Vagina (tissue), 2 donors: ENCODE measurements at regions not wholly inside any gene's neighbourhood (a gene's known extent, or its start where the extent isn't known, plus 50 kb on each side); places are given as distances from the start of the nearest gene placed in this dataset.
"Not testable (repeated sequence)": the region's sequence is repeated elsewhere in the genome, so short reads cannot be mapped to it uniquely, and the experiment has no call there.

ENCODE experiments used
- POLR2A ChIP-seq, 2 donors: fragments of 450-650 bp; IDR thresholded peaks; one replicate each; pipeline ENCODE4 v1.6.1; 2017; ENCODE audit warnings: antibody characterized with exemption in 2 of 2, mild to moderate bottlenecking in 2 of 2, moderate library complexity in 2 of 2
- TF ChIP-seq, protein P1 (sequence below), 3 experiments: fragments of 450-650 bp in 2 of 3; fragments of 200-600 bp in 1 of 3; sonication (generic) in 1 of 3; IDR thresholded peaks; one replicate each; pipeline ENCODE4 v1.5.1; 2017 to 2019; ENCODE audit warnings: antibody characterized with exemption in 3 of 3, mild to moderate bottlenecking in 2 of 3, moderate library complexity in 2 of 3

DNA sequence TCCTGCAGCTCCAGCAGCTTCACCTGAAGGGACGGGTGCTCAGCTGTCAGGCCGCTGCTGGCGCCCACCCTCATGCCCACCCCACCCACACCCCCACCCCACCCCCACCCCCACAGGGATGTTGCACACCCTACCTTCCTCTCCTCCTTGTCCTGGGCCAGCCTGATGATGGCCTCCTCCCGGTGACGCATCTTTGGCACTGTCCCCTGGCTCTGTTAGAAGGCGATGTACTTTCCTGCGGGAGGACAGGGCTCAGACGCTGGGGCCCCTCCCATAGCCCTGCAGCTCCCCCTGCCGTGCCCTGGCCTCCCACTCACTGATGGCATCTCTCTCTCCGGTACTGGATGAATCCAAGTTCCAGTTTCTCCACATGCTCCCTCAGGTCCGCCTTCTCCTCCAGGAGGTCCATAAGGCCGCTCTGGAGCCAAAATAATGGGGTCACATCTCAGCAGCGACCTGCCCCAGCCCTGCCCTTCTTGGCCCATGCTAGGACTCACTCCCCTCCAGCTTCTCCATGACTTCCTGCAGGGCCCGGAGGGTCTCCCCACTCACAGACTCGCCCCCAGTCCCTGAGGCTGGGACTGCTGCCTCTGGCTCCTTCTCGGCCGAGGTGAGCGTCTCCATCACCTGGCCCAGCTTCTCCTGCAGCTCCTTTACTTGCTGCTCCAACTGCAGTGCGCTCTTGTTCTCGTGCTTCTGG, 55.2 kb downstream of the GOLGA8B start:
- TF ChIP-seq, protein P1, sequence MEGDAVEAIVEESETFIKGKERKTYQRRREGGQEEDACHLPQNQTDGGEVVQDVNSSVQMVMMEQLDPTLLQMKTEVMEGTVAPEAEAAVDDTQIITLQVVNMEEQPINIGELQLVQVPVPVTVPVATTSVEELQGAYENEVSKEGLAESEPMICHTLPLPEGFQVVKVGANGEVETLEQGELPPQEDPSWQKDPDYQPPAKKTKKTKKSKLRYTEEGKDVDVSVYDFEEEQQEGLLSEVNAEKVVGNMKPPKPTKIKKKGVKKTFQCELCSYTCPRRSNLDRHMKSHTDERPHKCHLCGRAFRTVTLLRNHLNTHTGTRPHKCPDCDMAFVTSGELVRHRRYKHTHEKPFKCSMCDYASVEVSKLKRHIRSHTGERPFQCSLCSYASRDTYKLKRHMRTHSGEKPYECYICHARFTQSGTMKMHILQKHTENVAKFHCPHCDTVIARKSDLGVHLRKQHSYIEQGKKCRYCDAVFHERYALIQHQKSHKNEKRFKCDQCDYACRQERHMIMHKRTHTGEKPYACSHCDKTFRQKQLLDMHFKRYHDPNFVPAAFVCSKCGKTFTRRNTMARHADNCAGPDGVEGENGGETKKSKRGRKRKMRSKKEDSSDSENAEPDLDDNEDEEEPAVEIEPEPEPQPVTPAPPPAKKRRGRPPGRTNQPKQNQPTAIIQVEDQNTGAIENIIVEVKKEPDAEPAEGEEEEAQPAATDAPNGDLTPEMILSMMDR (IDR thresholded peaks at IDR 0.05) = not testable (repeated sequence)
- not testable (repeated sequence) for TF ChIP-seq POLR2A (IDR thresholded peaks at IDR 0.05)
